ENCODE measurements at regions not wholly inside any gene's neighbourhood (a gene's known extent, or its start where the extent isn't known, plus 50 kb on each side); places are given as distances from the start of the nearest gene placed in this dataset.

- no peak for DNase-seq (ENCODE audit: low read depth)
Measured at GRCh38 chr18:45119876-45120275, 439.2 kb downstream of the SETBP1 start.

DNA sequence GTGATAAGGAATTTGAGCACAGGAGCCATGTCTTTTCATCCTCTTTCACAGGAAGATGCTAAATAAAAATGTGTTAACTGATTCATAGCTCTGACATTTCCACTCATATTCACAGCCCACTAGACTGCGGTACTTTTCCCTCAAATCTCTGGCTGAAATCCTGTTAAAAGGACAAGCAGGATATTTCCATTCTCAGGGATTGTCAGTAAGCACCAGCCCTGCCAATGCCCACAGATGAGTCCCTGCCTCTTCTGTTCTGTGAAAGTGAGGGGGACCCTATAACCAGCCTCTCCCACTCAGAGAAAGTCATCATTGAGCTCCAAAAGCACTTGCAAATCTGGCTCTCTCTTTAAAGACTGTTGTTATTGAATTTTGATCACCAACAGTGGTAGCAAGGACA lies 440.5 kb downstream of the SETBP1 start:
- DNase-seq (ENCODE audit: low read depth) = no peak

GRCh38 chr18:45122506-45122905 lies 441.8 kb downstream of the SETBP1 start:
- peak; percentile 36 for DNase-seq (ENCODE audit: low read depth)

DNA sequence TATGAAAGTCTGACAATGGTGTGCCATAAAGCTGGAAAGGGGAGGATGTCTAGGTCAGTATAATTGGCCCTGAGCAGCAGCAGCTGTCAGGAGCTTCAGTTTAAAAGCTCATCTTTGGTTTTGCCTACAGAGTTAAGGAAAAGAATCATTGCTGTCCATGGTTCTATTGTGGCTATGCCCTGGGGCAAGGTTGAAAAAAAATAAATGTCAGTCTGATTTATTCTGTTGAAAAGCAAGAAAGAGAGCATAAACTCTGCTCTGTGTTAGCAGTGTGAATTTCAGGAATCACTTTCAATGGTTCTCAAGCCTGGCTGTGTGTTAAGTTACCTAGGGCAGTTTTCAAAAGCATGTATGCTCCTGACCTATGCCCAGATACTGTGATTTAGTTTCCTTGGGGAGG lies 446.7 kb downstream of the SETBP1 start:
- DNase-seq (ENCODE audit: low read depth) = peak; percentile 75

DNA sequence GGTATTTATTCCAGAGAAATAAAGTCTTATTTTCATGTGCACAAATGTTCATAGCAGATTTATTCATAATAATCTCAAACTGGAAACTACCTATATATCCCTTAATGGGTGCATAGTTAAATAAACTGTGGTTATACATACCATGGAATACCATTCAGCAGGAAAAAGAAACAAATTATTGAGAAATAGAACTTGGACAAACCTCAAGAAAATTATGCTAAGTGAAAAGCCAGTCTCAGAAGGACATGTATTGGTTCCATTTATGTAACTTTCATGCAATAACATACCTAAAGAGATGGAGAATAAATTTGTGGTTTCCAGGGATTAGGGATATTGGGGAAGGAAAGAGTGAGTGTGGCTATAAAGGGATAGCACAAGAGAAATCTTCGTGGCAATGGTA lies 452.6 kb downstream of the SETBP1 start:
- DNase-seq (ENCODE audit: low read depth) = no peak

GRCh38 chr18:45136381-45137086 lies 455.8 kb downstream of the SETBP1 start:
- no peak for DNase-seq (ENCODE audit: low read depth)

- DNase-seq (ENCODE audit: low read depth) = no peak
Measured at GRCh38 chr18:45137087-45137419, 456.4 kb downstream of the SETBP1 start.

DNA sequence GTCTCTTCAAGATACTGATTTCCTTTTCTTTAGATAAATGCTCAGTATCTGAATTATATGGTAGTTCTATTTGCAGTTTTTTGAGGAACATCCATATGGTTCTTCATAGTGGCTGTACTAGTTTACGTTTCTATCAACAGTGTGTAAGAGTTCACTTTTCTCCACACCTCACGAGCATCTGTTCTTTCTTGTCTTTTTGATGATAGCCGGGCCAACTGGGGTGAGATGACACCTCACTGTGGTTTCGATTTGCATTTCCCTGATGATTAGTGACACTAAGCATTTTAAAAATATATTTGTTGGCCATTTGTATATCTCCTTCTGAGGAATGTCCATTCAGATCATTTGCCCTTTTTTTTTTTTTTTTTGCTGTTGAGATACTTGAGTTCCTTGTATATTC lies 458.8 kb downstream of the SETBP1 start:
- no peak for DNase-seq (ENCODE audit: low read depth)

GRCh38 chr18:45142868-45143267 lies 462.2 kb downstream of the SETBP1 start:
- DNase-seq (ENCODE audit: low read depth) = no peak

DNA sequence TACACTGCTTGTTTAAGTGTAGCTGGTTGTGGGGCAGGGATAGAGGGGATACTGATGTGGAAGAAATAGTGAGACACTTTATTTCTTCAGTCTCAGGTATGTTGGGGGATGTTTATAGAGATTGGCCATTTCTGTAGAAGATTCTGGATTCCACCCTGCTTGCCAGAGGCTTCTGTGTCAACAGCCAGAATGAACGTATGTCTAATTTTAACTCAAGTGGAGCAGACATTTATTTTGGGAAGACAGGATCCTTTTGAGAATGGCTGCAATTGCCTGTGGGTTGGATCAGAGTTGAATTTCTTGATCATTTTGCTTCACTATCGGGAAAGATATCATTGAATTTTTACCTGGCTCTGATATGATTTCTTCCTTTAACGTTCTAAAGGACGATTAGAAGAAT lies 465.6 kb upstream of the SLC14A2 start:
- DNase-seq (ENCODE audit: low read depth) = no peak

DNA sequence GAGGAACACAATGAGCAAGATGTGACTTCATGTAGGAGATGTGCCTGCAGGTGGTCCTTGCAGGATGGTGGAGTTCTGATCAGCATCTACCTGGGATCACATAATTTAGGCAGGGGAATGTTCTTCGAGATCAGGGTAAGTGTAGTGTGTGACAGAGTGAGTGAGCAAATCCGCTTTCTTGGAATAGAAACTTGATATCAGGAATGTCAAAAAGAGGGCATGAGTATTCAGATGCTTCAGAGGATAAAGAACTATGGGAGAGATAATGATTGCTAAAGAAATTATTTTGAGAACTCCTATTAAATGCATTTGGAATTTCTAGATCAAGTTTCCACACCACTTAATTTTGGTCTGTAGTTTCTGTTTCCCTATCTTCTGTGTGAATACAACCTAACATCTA lies 463.6 kb upstream of the SLC14A2 start:
- no peak for DNase-seq (ENCODE audit: low read depth)

GRCh38 chr18:45155526-45155925 lies 459.8 kb upstream of the SLC14A2 start:
- peak; percentile 40 for DNase-seq (ENCODE audit: low read depth)

DNA sequence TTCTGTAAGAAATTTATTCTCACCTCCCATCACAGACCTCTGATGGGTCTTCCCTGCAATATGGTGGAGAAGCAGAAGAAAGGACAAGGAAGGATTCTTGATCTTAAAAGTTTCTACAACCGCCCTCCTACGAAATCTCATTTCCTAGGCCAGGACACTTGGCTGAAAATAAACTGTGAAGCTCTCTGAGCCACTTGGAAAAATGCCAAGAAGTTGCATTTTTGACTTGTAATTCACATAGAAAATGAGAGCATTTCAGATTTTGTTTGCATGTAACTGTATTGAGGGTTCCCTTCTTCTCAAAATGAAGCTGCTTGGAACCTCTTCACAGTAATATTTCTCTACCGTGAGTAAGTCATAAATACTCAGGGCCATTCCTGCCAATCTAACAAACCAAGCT lies 458.3 kb upstream of the SLC14A2 start:
- DNase-seq (ENCODE audit: low read depth) = peak; percentile 29

DNA sequence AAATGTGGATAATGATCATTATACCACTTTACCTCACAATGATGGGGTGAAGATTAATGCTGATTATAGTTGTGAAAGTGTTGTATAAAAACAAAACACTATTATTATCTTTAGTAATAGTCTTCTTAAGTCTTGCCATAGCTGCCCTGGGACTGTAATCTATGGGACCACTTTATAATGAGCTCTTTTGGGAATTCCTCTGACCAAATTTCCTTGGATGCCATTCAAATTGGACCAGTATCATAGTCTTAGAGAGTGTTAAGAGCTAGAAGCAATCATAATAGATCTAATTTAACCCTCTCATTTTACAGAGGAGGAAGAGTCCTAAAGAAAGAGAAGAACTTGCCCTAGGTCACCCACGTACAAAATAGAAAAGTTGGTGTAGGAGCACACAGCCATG lies 457.7 kb upstream of the SLC14A2 start:
- no peak for DNase-seq (ENCODE audit: low read depth)

GRCh38 chr18:45161850-45162249 lies 453.4 kb upstream of the SLC14A2 start:
- DNase-seq (ENCODE audit: low read depth) = no peak

DNA sequence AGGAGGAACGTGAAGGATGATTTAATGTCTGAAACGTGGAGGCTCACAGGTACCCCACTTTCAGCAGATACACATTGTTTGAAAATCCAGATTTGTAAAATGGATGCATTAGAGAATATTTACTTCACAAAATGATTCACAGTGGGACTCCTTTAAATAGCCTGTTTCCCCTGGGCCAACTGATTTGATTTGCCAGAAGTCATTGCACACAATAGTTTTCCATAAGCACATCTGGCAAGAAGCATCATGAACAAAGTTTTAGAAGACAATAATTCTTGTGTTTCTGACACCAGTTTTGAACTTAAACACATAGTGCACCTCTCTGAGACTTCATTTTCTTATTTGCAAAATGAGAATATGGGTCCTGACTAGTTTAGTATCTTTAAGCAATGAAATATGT lies 451.4 kb upstream of the SLC14A2 start:
- DNase-seq (ENCODE audit: low read depth) = no peak

GRCh38 chr18:45164551-45164950 lies 450.7 kb upstream of the SLC14A2 start:
- no peak for DNase-seq (ENCODE audit: low read depth)

DNA sequence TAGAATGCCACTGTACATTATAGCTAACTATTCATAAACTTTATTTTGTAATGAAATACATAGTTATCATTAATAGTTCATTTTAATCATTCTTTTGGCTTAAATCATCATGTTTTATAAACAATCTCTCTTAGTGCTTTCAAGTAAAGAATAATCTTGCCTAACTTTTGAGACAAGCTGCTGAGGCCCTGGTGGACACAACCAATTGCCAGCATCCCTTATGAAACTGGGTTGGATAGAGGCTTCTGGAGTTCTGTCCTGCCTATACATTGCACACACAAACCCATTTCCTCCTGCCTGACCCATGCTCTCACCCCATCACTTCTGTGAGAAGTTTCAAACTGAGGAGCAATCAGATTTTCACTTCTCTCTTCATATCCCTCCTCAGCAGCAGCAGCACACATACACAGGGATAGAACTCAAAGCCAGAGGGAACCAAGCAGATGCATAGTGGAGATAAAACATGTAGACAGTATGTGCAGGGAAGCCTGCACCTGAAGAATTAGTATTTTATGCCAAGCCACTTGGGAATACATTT lies 450.0 kb upstream of the SLC14A2 start:
- no peak for DNase-seq (ENCODE audit: low read depth)

DNA sequence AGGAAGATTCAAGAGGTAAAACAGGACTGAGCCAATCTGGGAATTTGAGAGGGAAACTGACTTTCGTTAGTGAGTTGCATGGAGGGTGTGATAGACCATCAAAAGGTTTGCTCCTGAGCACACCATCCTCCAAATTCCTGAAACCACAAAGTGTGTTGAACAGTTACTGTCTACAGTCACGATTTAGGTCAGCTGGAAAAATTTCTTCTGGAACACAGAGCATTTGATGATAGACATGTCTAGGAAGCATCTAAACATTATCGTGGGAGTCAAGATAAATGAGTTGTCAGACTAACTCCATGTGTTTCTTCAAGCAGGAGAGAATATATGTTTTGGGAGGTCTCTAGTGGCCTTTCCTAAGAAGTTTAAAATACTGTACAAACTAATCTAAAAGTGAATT lies 449.4 kb upstream of the SLC14A2 start:
- peak; percentile 32 for DNase-seq (ENCODE audit: low read depth)

DNA sequence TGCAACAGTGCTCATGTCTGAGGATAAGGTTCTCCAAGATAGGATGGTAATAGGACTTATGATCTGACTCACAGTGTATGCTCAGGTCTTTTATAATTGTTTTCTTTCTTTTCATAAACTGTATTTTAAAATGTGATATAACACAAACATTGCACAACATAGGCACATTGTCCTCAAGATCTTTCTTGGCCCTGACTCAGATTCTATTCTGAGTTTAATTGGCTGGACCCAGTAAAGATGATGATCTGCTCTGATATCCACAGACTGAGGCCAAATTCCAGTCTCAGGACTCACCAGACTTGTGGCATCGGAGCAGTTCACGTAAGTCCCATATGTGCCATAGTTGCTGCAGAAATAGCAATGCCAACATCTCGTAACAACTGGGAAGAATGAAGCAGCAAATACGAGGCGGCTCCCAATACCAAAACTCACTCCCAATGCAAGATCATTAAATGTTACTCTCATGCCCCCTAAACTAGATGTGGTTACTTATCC lies 448.9 kb upstream of the SLC14A2 start:
- peak; percentile 98 for DNase-seq (ENCODE audit: low read depth)

GRCh38 chr18:45166836-45167551 lies 448.3 kb upstream of the SLC14A2 start:
- peak; percentile 92 for DNase-seq (ENCODE audit: low read depth)

DNA sequence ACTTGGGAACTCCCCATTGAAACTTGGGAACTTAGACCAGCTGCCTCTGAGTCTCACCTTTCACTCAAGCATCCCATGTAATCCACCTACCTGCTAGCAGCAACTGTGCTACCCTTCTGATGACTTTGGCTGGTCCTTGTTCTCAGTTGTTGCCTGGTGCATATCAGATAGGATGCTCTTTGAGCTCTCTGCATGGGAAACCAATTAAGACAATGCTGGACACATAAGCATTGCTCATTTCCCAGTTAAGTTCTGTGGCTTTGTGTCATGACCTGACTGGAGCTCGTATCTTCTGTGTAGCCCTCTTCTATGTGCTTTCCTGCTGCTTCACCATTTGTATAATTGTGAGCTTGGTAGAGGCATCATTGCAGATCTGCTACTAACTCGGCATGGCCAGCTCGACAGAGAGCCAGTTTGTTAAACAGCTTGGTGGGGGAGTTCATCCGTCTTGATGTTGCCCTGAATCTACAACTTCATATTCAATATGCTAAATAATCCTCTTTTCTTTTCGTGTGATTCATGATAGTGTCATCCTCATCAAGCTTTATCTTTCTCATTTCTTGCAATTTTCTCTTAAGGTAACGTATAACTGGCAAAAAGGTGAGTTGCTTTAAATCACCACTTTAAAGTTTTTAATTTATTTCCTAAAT lies 447.5 kb upstream of the SLC14A2 start:
- DNase-seq (ENCODE audit: low read depth) = peak; percentile 95
